DOHH2 (cell line): ENCODE measurements at regions not wholly inside any gene's neighbourhood (a gene's known extent, or its start where the extent isn't known, plus 50 kb on each side); places are given as distances from the start of the nearest gene placed in this dataset.

Experiments
- EZH2phosphoT487 ChIP-seq: fragments of 200-600 bp; sonication (generic); IDR thresholded peaks from 2 replicates; pipeline ENCODE4 v1.6.1; 2017; ENCODE audit warnings: borderline replicate concordance, mild to moderate bottlenecking, antibody characterized with exemption, low read length, moderate library complexity, mixed read lengths
- TF ChIP-seq, protein P1 (sequence below): fragments of 200-600 bp; sonication (generic); IDR thresholded peaks from one replicate; pipeline ENCODE4 v1.5.1; 2014; ENCODE audit warnings: antibody characterized with exemption, mild to moderate bottlenecking, low read depth, low read length; ENCODE audit not compliant: poor library complexity, severe bottlenecking

DNA sequence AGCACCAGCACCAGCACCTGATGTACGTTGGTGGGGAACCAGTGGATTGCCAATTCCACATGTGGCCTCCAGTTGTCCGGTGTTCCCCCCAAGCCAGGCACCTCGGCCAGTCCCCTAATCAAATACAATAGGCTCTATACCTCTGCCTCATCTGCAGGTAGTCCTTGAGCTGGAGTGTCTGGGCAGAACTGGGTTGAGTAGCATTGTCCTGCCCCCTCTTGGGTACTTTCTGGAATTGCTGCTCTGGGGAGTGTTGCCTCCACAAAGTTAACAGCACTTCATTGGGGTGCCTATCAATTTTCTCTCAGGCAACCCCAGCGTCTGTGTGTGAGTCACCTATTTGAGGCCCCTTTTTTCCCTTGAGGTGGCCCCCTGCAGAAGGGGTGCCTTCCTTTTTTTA is 413.0 kb upstream of the LARGE1 start:
- TF ChIP-seq, protein P1, sequence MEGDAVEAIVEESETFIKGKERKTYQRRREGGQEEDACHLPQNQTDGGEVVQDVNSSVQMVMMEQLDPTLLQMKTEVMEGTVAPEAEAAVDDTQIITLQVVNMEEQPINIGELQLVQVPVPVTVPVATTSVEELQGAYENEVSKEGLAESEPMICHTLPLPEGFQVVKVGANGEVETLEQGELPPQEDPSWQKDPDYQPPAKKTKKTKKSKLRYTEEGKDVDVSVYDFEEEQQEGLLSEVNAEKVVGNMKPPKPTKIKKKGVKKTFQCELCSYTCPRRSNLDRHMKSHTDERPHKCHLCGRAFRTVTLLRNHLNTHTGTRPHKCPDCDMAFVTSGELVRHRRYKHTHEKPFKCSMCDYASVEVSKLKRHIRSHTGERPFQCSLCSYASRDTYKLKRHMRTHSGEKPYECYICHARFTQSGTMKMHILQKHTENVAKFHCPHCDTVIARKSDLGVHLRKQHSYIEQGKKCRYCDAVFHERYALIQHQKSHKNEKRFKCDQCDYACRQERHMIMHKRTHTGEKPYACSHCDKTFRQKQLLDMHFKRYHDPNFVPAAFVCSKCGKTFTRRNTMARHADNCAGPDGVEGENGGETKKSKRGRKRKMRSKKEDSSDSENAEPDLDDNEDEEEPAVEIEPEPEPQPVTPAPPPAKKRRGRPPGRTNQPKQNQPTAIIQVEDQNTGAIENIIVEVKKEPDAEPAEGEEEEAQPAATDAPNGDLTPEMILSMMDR: no peak
- no peak for TF ChIP-seq EZH2phosphoT487
